ENCODE measurements at regions not wholly inside any gene's neighbourhood (a gene's known extent, or its start where the extent isn't known, plus 50 kb on each side); places are given as distances from the start of the nearest gene placed in this dataset.
A peak's percentile ranks its signal among the peaks of the same experiment; 100 is the strongest.

- no peak overlapping the region for H3K4me3 ChIP-seq
- H4K20me1 ChIP-seq (ENCODE audit: insufficient read depth), result no peaks in the 10 kb centered on the region
- no peaks in the 10 kb centered on the region for H3K9me2 ChIP-seq (ENCODE audit: insufficient read depth)
- DNase-seq, result peak; percentile 44
- H3K9me3 ChIP-seq (ENCODE audit: low read depth), result no peaks in the 10 kb centered on the region
- H3K27me3 ChIP-seq (replicated peaks; ENCODE audit: insufficient read depth), result no peaks in the 10 kb centered on the region
- H3K9ac ChIP-seq, result no peak overlapping the region
- TF ChIP-seq EZH2phosphoT487 (IDR thresholded peaks at IDR 0.05; ENCODE audit: insufficient read depth, low read depth) (no peak), EZH2 (IDR thresholded peaks at IDR 0.05; ENCODE audit: insufficient read depth, poor library complexity, severe bottlenecking) (no peak)
- H2AFZ ChIP-seq, result no peak overlapping the region
- H3K4me2 ChIP-seq (ENCODE audit: unreplicated experiment), result peak overlapping the region; percentile 33
- in situ Hi-C loops (cut with MboI), result no loop called here
- 70 to 76% methylated on average over 6 of the region's 6 CpGs for WGBS, 2 experiments (ENCODE audit: low coverage in 1 of 2, low lambda C conversion rate in 2 of 2, missing lambda C conversion rate in 2 of 2)
- no peaks in the 10 kb centered on the region for H3K79me2 ChIP-seq (ENCODE audit: insufficient read depth)
- no peaks in the 10 kb centered on the region for H3K36me3 ChIP-seq (ENCODE audit: low read depth)
- H3K4me1 ChIP-seq (ENCODE audit: insufficient read depth), result peaks cover 35% of the 10 kb centered on the region
- H3K27ac ChIP-seq, result peak overlapping the region; percentile 24
- H3F3A ChIP-seq (ENCODE audit: insufficient read depth), result peaks cover 33% of the 10 kb centered on the region
Measured at GRCh38 chr14:61183196-61183885, 97.8 kb downstream of the TMEM30B start.

- peaks cover 51% of the 10 kb centered on the region for H3K4me1 ChIP-seq (ENCODE audit: insufficient read depth)
- H3K4me3 ChIP-seq, result no peak overlapping the region
Measured at GRCh38 chr14:61179796-61180398, 101.2 kb downstream of the TMEM30B start.

GRCh38 chr14:61179061-61179690 lies 102.0 kb downstream of the TMEM30B start:
- WGBS, 2 experiments (ENCODE audit: low coverage in 1 of 2, low lambda C conversion rate in 2 of 2, missing lambda C conversion rate in 2 of 2), result 67 to 73% methylated on average over 7 of the region's 7 CpGs
- no peaks in the 10 kb centered on the region for H3K36me3 ChIP-seq (ENCODE audit: low read depth)
- peak overlapping the region; percentile 41 for H3K9ac ChIP-seq
- H4K20me1 ChIP-seq (ENCODE audit: insufficient read depth), result no peaks in the 10 kb centered on the region
- no peaks in the 10 kb centered on the region for H3K9me3 ChIP-seq (ENCODE audit: low read depth)
- no peak for TF ChIP-seq EZH2phosphoT487 (IDR thresholded peaks at IDR 0.05; ENCODE audit: insufficient read depth, low read depth)
- TF ChIP-seq EZH2 (IDR thresholded peaks at IDR 0.05; ENCODE audit: insufficient read depth, poor library complexity, severe bottlenecking), result no peak
- peak overlapping the region; percentile 86 for H3K27ac ChIP-seq
- H3K79me2 ChIP-seq (ENCODE audit: insufficient read depth), result no peaks in the 10 kb centered on the region
- no peaks in the 10 kb centered on the region for H3K9me2 ChIP-seq (ENCODE audit: insufficient read depth)
- H3K4me3 ChIP-seq, result no peak overlapping the region
- H3F3A ChIP-seq (ENCODE audit: insufficient read depth), result peaks cover 27% of the 10 kb centered on the region
- H3K4me2 ChIP-seq (ENCODE audit: unreplicated experiment), result peak overlapping the region; percentile 67
- DNase-seq, result peak; percentile 26
- in situ Hi-C loops (cut with MboI), result no loop called here
- no peak overlapping the region for H2AFZ ChIP-seq
- H3K27me3 ChIP-seq (replicated peaks; ENCODE audit: insufficient read depth), result no peaks in the 10 kb centered on the region
- peaks cover 48% of the 10 kb centered on the region for H3K4me1 ChIP-seq (ENCODE audit: insufficient read depth)

More at GRCh38 chr14:61179796-61180398, 101.2 kb downstream of the TMEM30B start:
- peak overlapping the region; percentile 86 for H3K27ac ChIP-seq
- H3F3A ChIP-seq (ENCODE audit: insufficient read depth), result peaks cover 34% of the 10 kb centered on the region
- no peak overlapping the region for H2AFZ ChIP-seq
- no peaks in the 10 kb centered on the region for H3K9me3 ChIP-seq (ENCODE audit: low read depth)
- H3K4me2 ChIP-seq (ENCODE audit: unreplicated experiment), result no peak overlapping the region
- WGBS, 2 experiments (ENCODE audit: low coverage in 1 of 2, low lambda C conversion rate in 2 of 2, missing lambda C conversion rate in 2 of 2), result 95 to 97% methylated on average over 7 of the region's 7 CpGs
- no peaks in the 10 kb centered on the region for H3K9me2 ChIP-seq (ENCODE audit: insufficient read depth)
- H4K20me1 ChIP-seq (ENCODE audit: insufficient read depth), result no peaks in the 10 kb centered on the region
- H3K27me3 ChIP-seq (replicated peaks; ENCODE audit: insufficient read depth), result no peaks in the 10 kb centered on the region
- TF ChIP-seq EZH2phosphoT487 (IDR thresholded peaks at IDR 0.05; ENCODE audit: insufficient read depth, low read depth) (no peak), EZH2 (IDR thresholded peaks at IDR 0.05; ENCODE audit: insufficient read depth, poor library complexity, severe bottlenecking) (no peak)
- no peak overlapping the region for H3K9ac ChIP-seq
- DNase-seq, result no peak
- in situ Hi-C loops (cut with MboI), result no loop called here
- no peaks in the 10 kb centered on the region for H3K79me2 ChIP-seq (ENCODE audit: insufficient read depth)
- H3K36me3 ChIP-seq (ENCODE audit: low read depth), result no peaks in the 10 kb centered on the region

GRCh38 chr14:61178226-61179060 lies 102.7 kb downstream of the TMEM30B start:
- H3K79me2 ChIP-seq (ENCODE audit: insufficient read depth), result no peaks in the 10 kb centered on the region
- peak overlapping the region; percentile 41; the same call in 1 of the 2 replicates for H3K9ac ChIP-seq
- 74 to 80% methylated on average over 7 of the region's 7 CpGs for WGBS, 2 experiments (ENCODE audit: low coverage in 1 of 2, low lambda C conversion rate in 2 of 2, missing lambda C conversion rate in 2 of 2)
- peaks cover 22% of the 10 kb centered on the region for H3F3A ChIP-seq (ENCODE audit: insufficient read depth)
- in situ Hi-C loops (cut with MboI), result no loop called here
- no peaks in the 10 kb centered on the region for H4K20me1 ChIP-seq (ENCODE audit: insufficient read depth)
- H3K9me2 ChIP-seq (ENCODE audit: insufficient read depth), result no peaks in the 10 kb centered on the region
- TF ChIP-seq EZH2phosphoT487 (IDR thresholded peaks at IDR 0.05; ENCODE audit: insufficient read depth, low read depth) (0 out of 2 replicates have a peak, but pooled peaks have one; percentile 36), EZH2 (IDR thresholded peaks at IDR 0.05; ENCODE audit: insufficient read depth, poor library complexity, severe bottlenecking) (no peak)
- H3K4me1 ChIP-seq (ENCODE audit: insufficient read depth), result peaks cover 41% of the 10 kb centered on the region
- H3K36me3 ChIP-seq (ENCODE audit: low read depth), result no peaks in the 10 kb centered on the region
- peak overlapping the region; percentile 10 for H2AFZ ChIP-seq
- peak overlapping the region; percentile 67 for H3K4me2 ChIP-seq (ENCODE audit: unreplicated experiment)
- no peaks in the 10 kb centered on the region for H3K27me3 ChIP-seq (replicated peaks; ENCODE audit: insufficient read depth)
- DNase-seq, result peak; percentile 92
- no peaks in the 10 kb centered on the region for H3K9me3 ChIP-seq (ENCODE audit: low read depth)
- no peak overlapping the region for H3K4me3 ChIP-seq
- H3K27ac ChIP-seq, result peak overlapping the region; percentile 86

Measured in GM23248 (cell line).